Stomach (tissue), 8 donors: ENCODE measurements at regions not wholly inside any gene's neighbourhood (a gene's known extent, or its start where the extent isn't known, plus 50 kb on each side); places are given as distances from the start of the nearest gene placed in this dataset.

Source experiments
- DNase-seq, 2 donors: peaks; one replicate each; pipeline versions ENCODE4 v3.0.0 to v3.0.0-alpha.2; 2013 to 2019
- H3K27ac ChIP-seq, 5 donors: fragments of 200-600 bp in 4 of 5; sonication (generic) in 4 of 5; one replicate each; pipeline ENCODE4 v1.5.1; 2013 to 2019; ENCODE audit warnings: mild to moderate bottlenecking in 1 of 5, moderate library complexity in 1 of 5
- H3K27me3 ChIP-seq, 3 donors: fragments of 200-600 bp; sonication (generic); one replicate each; pipeline ENCODE4 v1.5.1; 2017 to 2019; ENCODE audit warnings: mixed run types in 1 of 3
- H3K36me3 ChIP-seq, 4 donors: fragments of 200-600 bp; sonication (generic); 1 replicate in 3 of 4; 2 replicates in 1 of 4; pipeline ENCODE4 v1.5.1; 2016 to 2019
- H3K4me1 ChIP-seq, 4 donors: fragments of 200-600 bp; sonication (generic); one replicate each; pipeline ENCODE4 v1.5.1; 2016 to 2019
- H3K4me3 ChIP-seq, 4 donors: fragments of 200-600 bp; sonication (generic) in 3 of 4; one replicate each; pipeline ENCODE4 v1.5.1; 2016 to 2019; ENCODE audit warnings: mild to moderate bottlenecking in 1 of 4
- H3K9me3 ChIP-seq, 4 donors: fragments of 200-600 bp; sonication (generic); one replicate each; pipeline ENCODE4 v1.5.1; 2016 to 2019
- CTCF ChIP-seq, 7 experiments: fragments of 450-650 bp in 4 of 7; fragments of 200-600 bp in 3 of 7; sonication (generic) in 3 of 7; IDR thresholded peaks; one replicate each; pipeline ENCODE4 v1.5.1; 2016 to 2019; ENCODE audit warnings: antibody characterized with exemption in 7 of 7, control low read depth in 2 of 7, mild to moderate bottlenecking in 1 of 7
- EP300 ChIP-seq: sonication (generic); formaldehyde crosslinking; IDR thresholded peaks from one replicate; pipeline ENCODE4 v1.6.1; 2017; ENCODE audit warnings: antibody characterized with exemption
- POLR2A ChIP-seq, 4 donors: fragments of 450-650 bp; IDR thresholded peaks; one replicate each; pipeline ENCODE4 v1.6.1; 2016; ENCODE audit warnings: antibody characterized with exemption in 4 of 4, control low read depth in 2 of 4, mild to moderate bottlenecking in 1 of 4, moderate library complexity in 1 of 4
- POLR2AphosphoS5 ChIP-seq, 3 donors: sonication (generic); formaldehyde crosslinking; IDR thresholded peaks; one replicate each; pipeline ENCODE4 v1.6.1; 2016; ENCODE audit warnings: antibody characterized with exemption in 3 of 3
- WGBS, 5 donors: extraction: QIAGEN DNeasy Blood & Tissue Kit in 3 of 5; methylation state at CpG; one replicate each; pipeline versions ENCODE4 v1.1.5 to v1.1.7; 2013 to 2018; 5-methylcytosine and 5-hydroxymethylcytosine counted together
- intact Hi-C: fragments of 100-400 bp; cut with DNase I; formaldehyde crosslinking; loops from one replicate; pipeline ENCODE4 v1.15.1; 2023; ENCODE audit warnings: low total_unique reads
- donor health status: healthy with polysubstance abuse.
- donor health status: Bipolar disorder and iron deficiency.
- donor health status: healthy.

GRCh38 chr17:5861854-5862253, 208.3 kb upstream of the WSCD1 start:
- Histone ChIP-seq H3K9me3 (no peaks in the 10 kb centered on the region), H3K27ac (no peak overlapping the region), H3K27me3 (peaks cover 0 to 5% (median 0%) of the 10 kb centered on the region in 3 donors), H3K36me3 (no peaks in the 10 kb centered on the region), H3K4me3 (no peak overlapping the region), H3K4me1 (no peaks in the 10 kb centered on the region)
- DNase-seq, result no peak
- TF ChIP-seq CTCF (IDR thresholded peaks at IDR 0.05) (no peak), POLR2A (IDR thresholded peaks at IDR 0.05) (no peak)
- WGBS, 5 donors, result 73 to 82% (median 80%) methylated on average over 4 of the region's 4 CpGs
- intact Hi-C loops, result no loop called here

GRCh38 chr17:5862395-5862794, 207.8 kb upstream of the WSCD1 start:
- no peak overlapping the region for H3K27ac ChIP-seq
- no peak for TF ChIP-seq EP300
- TF ChIP-seq POLR2A (IDR thresholded peaks at IDR 0.05), result no peak
- TF ChIP-seq POLR2AphosphoS5 (IDR thresholded peaks at IDR 0.05), result no peak
- no peak for TF ChIP-seq CTCF (IDR thresholded peaks at IDR 0.05)
- H3K27me3 ChIP-seq, result peaks cover 0 to 5% (median 0%) of the 10 kb centered on the region in 3 donors
- DNase-seq, result no peak
- H3K4me3 ChIP-seq, result no peak overlapping the region
- no peaks in the 10 kb centered on the region for H3K9me3 ChIP-seq
- no peaks in the 10 kb centered on the region for H3K36me3 ChIP-seq
- H3K4me1 ChIP-seq, result no peaks in the 10 kb centered on the region
- intact Hi-C loops, result no loop called here

- H3K4me1 ChIP-seq, result no peaks in the 10 kb centered on the region
- no peaks in the 10 kb centered on the region for H3K27me3 ChIP-seq
- no peak overlapping the region for H3K27ac ChIP-seq
- intact Hi-C loops, result no loop called here
- H3K9me3 ChIP-seq, result no peaks in the 10 kb centered on the region
- no peaks in the 10 kb centered on the region for H3K36me3 ChIP-seq
- 47 to 57% (median 49%) methylated on average over 9 of the region's 9 CpGs for WGBS, 5 donors
- no peak for DNase-seq
- H3K4me3 ChIP-seq, result no peak overlapping the region
- no peak for TF ChIP-seq POLR2A (IDR thresholded peaks at IDR 0.05)
- TF ChIP-seq CTCF (IDR thresholded peaks at IDR 0.05), result no peak
- no peak for TF ChIP-seq POLR2AphosphoS5 (IDR thresholded peaks at IDR 0.05)
- no peak for TF ChIP-seq EP300
These were observed 205.2 kb upstream of the WSCD1 start for GRCh38 chr17:5864741-5865657.

- Histone ChIP-seq H3K27ac (no peak overlapping the region), H3K9me3 (no peaks in the 10 kb centered on the region), H3K4me1 (no peaks in the 10 kb centered on the region), H3K36me3 (no peaks in the 10 kb centered on the region), H3K4me3 (no peak overlapping the region), H3K27me3 (peaks cover 0 to 3% (median 0%) of the 10 kb centered on the region in 3 donors)
- intact Hi-C loops, result no loop called here
- TF ChIP-seq CTCF (IDR thresholded peaks at IDR 0.05), result no peak
- TF ChIP-seq EP300, result no peak
- TF ChIP-seq POLR2A (IDR thresholded peaks at IDR 0.05), result no peak
- TF ChIP-seq POLR2AphosphoS5 (IDR thresholded peaks at IDR 0.05), result no peak
- WGBS, 5 donors, result 50 to 58% (median 53%) methylated on average over 4 of the region's 4 CpGs
- DNase-seq, result no peak
These were observed 203.2 kb upstream of the WSCD1 start for GRCh38 chr17:5866978-5867377.
